ENCODE measurements at regions not wholly inside any gene's neighbourhood (a gene's known extent, or its start where the extent isn't known, plus 50 kb on each side); places are given as distances from the start of the nearest gene placed in this dataset.

- DNase-seq (ENCODE audit: low read depth) = no peak
- no peak overlapping the region for H3K4me3 ChIP-seq (ENCODE audit: low read depth, low read length)
- no peak for TF ChIP-seq CTCF (IDR thresholded peaks at IDR 0.05; ENCODE audit: insufficient read depth, low read depth, low read length)
These were observed 124.8 kb upstream of the COL5A2 start for GRCh38 chr2:189304360-189304759.

DNA sequence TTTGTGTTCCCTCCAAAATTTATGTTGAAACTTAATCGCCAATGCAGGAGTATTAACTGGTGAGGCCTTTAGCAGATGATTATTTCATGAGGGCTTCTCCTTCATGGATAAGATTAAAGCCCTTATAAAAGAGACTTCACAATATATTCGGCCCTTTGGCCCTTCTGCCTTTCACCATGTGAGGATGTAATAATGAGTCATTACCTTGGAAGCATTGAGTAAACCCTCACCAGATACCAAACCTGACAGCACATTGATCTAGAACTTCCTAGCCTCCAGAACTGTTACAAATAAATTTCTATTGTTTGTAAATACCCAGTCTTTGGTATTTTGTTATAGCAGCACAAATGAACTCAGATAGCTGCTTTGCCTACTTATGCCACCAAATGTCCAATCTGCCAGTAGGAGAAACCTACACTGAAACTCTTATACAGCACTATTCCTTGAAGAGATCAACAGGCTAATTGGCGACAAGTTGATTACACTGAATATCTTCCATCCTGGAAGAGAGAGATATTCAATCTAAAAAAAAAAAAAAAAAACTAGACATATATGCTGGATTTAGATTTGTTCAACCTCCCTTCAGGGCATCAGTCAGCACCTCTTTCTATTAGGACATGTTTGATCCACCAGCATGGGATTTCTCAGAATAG, 125.9 kb upstream of the COL5A2 start:
- TF ChIP-seq CTCF (IDR thresholded peaks at IDR 0.05; ENCODE audit: insufficient read depth, low read depth, low read length) = no peak
- no peak overlapping the region for H3K4me3 ChIP-seq (ENCODE audit: low read depth, low read length)
- DNase-seq (ENCODE audit: low read depth) = peak; percentile 53

DNA sequence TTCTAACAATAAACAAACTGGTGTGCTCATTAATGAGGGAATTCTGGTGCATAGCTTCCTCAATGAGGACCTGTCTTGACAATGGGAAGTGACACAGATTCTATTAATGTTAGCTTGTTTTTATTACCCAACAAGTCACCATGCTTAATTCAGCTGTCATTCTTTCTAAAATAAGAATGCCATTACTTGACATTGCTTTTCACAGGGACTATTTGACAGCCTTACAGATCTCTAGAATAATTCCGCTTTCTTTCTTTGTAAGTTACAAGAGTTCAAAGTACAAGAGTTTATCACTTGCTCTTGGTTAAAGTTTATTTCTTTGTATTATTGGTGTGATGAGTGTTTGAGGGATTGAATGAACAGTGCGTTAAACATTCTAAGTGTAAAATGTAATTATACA, 127.0 kb upstream of the COL5A2 start:
- no peak overlapping the region for H3K4me3 ChIP-seq (ENCODE audit: low read depth, low read length)
- no peak for TF ChIP-seq CTCF (IDR thresholded peaks at IDR 0.05; ENCODE audit: insufficient read depth, low read depth, low read length)
- DNase-seq (ENCODE audit: low read depth) = no peak

DNA sequence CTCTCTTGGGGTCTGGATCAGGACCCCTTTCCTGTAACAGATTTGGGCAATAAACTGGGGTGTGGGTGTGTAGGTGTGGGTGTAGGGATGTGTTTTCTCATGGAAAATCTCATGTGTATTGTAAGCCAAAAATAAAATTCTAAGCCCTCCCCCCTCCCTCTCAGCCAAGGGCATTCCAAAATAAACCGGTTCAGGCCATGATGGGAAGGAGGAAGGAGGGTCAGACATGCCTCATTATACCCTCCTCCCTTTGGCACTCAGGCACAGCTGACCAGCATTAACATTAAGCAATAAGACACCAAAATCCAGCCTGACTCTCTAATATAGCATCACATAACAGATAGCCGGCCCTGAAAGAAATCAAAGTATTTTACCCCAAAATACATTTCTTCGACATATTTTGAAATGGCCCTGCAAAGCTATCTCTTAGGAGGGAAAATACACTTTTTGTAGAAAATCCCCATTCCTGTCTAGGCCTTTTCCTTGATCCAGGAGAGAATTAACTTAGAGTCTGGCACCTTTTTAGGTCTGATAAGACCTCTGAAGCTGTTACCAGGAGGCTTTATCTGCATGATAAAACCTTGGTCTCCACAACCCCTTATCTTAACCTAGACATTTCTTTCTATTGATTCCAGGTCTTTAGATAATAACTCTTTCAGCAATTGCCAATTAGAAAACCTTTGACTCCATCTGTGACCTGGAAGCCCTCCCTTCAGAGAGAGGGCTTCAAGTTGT, 128.7 kb upstream of the COL5A2 start:
- no peak for TF ChIP-seq CTCF (IDR thresholded peaks at IDR 0.05; ENCODE audit: insufficient read depth, low read depth, low read length)

GRCh38 chr2:189309331-189309730, 129.8 kb upstream of the COL5A2 start:
- no peak for DNase-seq (ENCODE audit: low read depth)
- H3K4me3 ChIP-seq (ENCODE audit: low read depth, low read length) = no peak overlapping the region
- no peak for TF ChIP-seq CTCF (IDR thresholded peaks at IDR 0.05; ENCODE audit: insufficient read depth, low read depth, low read length)

More for the DNA sequence above, 128.7 kb upstream of the COL5A2 start:
- DNase-seq (ENCODE audit: low read depth) = no peak
- no peak overlapping the region for H3K4me3 ChIP-seq (ENCODE audit: low read depth, low read length)

DNA sequence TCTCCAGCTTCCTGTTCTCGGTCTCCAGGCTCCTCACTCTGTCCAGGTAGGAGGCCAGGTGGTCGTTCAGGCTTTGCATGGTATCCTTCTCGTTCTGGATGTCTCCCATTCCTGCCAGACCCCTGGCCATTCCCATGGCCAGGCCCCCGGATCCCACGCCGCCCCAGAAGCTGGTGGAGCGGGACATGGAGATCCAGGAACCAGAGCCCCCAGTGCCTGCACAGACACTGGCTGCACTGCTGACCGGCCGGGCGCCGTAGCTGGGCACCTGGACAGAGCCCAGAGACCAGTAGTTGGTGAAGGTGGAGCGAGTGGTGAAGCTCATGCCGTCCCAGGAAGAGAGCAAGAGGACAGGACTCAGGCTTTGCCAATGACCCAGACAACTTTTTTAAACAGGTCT, 129.1 kb upstream of the WDR75 start:
- no peak overlapping the region for H3K4me3 ChIP-seq (ENCODE audit: low read depth, low read length)
- DNase-seq (ENCODE audit: low read depth) = no peak
- no peak for TF ChIP-seq CTCF (IDR thresholded peaks at IDR 0.05; ENCODE audit: insufficient read depth, low read depth, low read length)

Measured in fibroblast of villous mesenchyme (primary cell).